HT1080 (cell line): ENCODE measurements at regions not wholly inside any gene's neighbourhood (a gene's known extent, or its start where the extent isn't known, plus 50 kb on each side); places are given as distances from the start of the nearest gene placed in this dataset.
A peak's percentile ranks its signal among the peaks of the same experiment; 100 is the strongest.

ENCODE experiments used
- DNase-seq: peaks from one replicate; pipeline ENCODE4 v3.0.0-alpha.2; 2015; ENCODE audit warnings: low read depth

GRCh38 chr7:25359471-25360059, 131.3 kb upstream of the NPVF start:
- DNase-seq = no peak

- DNase-seq = no peak
Observed at GRCh38 chr7:25360451-25360850, 132.2 kb upstream of the NPVF start.

DNA sequence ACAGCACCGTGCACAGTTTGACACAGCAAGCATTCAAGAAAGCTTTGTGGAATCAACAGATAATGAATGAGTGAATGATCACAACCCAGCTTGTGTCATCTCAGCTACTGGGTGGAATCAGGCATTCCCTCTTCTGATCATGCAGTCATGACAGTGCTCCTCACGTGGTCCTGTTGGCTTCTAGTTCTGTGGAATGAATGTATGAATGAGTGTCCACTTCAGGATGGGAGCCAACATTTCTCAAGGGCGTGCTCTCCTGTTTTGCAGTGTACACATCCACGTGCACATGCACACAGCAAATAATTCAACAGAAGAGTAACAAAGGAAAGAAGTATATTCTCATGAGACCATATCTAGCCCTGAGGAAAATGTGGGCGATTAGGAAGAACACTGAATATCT, 133.1 kb upstream of the NPVF start:
- no peak for DNase-seq

- no peak for DNase-seq
Observed at GRCh38 chr7:25361863-25362262, 133.6 kb upstream of the NPVF start.

DNA sequence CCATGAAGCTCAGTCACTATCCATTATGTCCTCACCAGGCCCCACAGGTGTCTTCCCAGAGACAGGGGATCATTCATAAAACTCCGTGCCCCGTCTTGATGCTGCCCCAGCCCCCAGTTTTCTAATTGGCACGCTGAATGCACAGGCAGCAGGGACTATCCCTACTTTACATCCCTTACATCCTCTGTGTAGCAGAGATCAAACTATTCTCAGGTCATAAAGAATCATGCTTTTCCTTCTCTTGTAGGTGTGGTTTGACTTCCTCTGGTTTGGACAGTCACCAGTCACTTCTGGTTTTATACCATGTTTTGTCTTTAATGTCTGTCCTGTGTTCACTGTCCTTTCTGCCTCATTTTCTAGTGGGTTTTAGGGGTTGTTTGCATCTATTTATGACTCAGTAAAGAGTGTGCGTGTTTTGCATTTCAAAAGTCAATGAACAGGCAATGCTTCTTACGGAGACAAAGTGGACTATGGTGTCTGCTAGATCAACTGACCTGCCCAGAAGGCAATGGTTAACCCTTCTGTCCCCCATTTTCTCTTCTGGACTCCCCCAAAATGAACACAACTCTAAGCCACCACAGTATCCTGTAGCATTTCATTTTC, 140.4 kb upstream of the NPVF start:
- no peak for DNase-seq

DNA sequence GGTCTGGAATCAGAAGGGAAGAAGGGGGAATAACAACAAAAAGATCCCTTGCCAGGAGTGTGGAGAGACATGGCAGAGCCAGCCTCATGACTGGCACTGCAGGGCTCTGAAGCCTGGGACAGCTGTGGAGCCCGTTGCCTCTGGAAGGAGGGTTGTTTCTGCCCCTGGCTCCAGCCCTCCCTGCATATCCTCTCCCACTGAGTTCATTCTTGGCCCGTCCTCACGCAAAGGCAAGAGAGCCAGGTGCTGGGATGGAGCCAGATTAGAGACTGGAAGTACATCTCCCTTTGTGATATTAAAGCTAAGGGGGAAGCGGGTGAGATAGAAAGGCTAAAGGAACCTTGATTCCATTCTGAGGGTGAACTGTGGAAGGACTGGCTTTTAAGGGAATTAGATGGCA, 141.5 kb upstream of the NPVF start:
- DNase-seq = no peak

- no peak for DNase-seq
Observed at GRCh38 chr7:25371972-25372371, 143.7 kb upstream of the NPVF start.

- no peak for DNase-seq
Observed at GRCh38 chr7:25375805-25376600, 147.7 kb upstream of the NPVF start.

DNA sequence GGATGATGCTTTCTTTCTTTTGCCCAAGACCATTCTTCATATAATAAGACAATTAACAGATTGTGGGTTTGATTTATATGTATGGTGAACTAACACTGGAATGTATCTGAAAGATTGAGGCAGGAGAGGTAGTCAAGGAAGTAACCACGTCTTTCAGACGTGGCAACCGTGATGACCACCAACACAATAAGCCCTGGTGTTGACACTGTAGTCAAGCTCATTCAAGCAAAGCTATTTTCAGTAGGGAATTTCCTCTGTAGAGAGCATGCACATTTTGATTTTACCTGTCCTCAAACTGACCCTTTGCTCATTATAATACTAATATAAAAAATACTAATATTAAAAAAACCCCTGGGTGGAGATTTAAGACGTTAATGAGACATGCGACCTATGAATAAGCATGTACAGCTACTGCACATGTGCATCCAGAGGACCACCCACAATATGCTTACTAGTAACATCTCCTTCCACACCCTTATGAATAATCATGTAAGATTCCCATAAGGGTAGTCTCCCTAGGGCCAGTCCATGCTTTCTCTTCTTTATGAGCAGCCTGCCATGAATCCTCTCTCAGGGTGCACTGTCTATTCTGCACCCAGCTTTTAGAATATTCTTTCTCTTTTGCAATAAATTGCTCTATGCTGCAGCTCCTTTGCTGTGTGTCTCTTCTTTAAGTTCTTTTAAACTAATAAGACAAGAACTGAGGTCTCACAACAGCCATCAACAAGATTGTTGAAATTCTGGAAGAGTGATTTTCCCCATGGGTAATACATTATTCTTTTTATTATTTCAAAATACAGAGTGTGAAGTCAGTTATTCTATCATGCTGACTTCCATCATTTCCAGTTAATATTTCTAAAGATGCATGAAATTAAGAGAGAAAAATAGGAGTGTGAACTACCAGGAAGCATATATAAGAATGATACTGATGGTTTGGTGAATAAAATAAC, 151.3 kb upstream of the NPVF start:
- DNase-seq = no peak

GRCh38 chr7:25381818-25382589, 153.7 kb upstream of the NPVF start:
- no peak for DNase-seq

GRCh38 chr7:25382869-25383268, 154.6 kb upstream of the NPVF start:
- no peak for DNase-seq

- no peak for DNase-seq
Observed at GRCh38 chr7:25383402-25383801, 155.1 kb upstream of the NPVF start.

DNA sequence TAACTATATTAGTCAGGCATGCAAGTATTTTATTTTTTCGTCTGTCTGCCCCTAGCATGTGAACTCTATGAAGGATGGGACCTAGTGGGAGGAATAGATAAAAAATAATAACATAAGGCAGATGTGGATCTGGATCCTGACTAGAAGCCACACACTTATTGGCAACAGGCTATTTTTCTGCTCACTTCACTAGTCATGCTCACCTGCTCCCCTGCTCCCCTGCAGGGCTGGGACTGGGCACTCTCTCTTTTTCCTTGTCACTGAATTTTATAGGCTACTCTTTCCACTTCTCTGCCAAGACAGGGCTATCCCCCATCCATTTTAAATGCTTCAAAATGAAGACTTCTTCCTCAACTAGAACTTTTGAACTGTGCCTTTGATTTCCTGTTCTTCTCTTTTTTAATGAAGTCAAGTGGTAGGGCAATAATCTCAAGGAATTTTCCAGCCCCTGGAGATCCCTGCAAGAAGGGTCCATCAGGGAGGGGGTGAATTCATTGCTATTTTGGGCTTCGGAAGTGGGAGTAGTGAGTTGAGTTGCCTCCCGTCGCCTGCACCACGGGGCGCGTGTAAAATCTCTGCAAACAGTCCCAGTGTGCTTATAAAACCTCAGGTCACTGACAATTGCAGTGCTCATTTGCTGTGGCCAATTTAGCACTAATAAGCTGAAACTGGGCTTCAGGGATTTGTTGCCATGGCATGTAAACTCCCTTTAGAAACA, 156.7 kb upstream of the NPVF start:
- no peak for DNase-seq

DNA sequence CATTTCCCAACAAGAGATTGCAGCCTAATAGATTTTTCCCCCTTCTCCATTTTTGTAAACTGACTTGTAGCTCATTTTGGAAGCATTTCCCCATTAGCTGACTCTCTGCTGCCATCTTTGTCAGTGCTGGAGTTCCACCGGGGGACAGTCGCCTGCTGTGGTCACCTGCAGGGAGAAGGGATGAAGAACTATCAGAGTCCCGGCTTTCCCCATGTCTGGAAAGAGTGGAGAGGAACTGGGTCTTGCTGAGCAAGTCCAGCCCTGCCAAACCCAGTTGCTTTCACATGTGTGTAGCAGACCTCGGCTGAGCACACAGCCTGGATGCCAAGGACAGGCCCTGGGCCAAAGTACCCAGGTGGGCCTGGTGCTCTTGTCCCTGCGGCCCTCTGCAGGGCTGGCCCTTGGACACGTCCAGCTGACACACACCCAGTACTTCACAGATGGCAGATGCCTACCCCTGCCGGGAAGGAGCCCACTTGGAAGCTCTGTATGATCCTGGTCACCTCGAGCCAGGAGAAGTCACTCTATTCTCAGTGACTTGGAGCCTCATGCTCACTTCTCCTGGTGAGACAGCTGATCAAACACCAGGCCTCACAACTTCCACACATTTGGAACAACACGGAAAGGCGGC, 157.3 kb upstream of the NPVF start:
- DNase-seq = no peak

GRCh38 chr7:25386311-25386744, 158.0 kb upstream of the NPVF start:
- DNase-seq = no peak

- no peak for DNase-seq
Observed at GRCh38 chr7:25388681-25389080, 160.4 kb upstream of the NPVF start.

- DNase-seq = peak; percentile 52
Observed at GRCh38 chr7:25389489-25390106, 161.3 kb upstream of the NPVF start.

GRCh38 chr7:25391295-25391861, 163.1 kb upstream of the NPVF start:
- DNase-seq = no peak
